Breast epithelium (tissue), 4 donors: ENCODE measurements at regions not wholly inside any gene's neighbourhood (a gene's known extent, or its start where the extent isn't known, plus 50 kb on each side); places are given as distances from the start of the nearest gene placed in this dataset.

ENCODE experiments used
- DNase-seq, 2 donors: peaks; one replicate each; pipeline ENCODE4 v3.0.0-alpha.2; 2019; ENCODE audit warnings: low spot score in 2 of 2
- H3K27ac ChIP-seq, 2 donors: fragments of 200-600 bp; sonication (generic) in 1 of 2; one replicate each; pipeline ENCODE4 v1.5.1; 2016 to 2019; ENCODE audit warnings: mild to moderate bottlenecking in 1 of 2
- H3K27me3 ChIP-seq, 2 donors: fragments of 200-600 bp; sonication (generic) in 1 of 2; one replicate each; pipeline versions ENCODE4 v1.5.1 to v1.6.0; 2017 to 2019; ENCODE audit warnings: control low read depth in 1 of 2, mild to moderate bottlenecking in 1 of 2
- H3K36me3 ChIP-seq: fragments of 200-600 bp; one replicate; pipeline ENCODE4 v1.5.1; 2019
- H3K4me1 ChIP-seq, 2 donors: fragments of 200-600 bp; sonication (generic); one replicate each; pipeline ENCODE4 v1.5.1; 2016 to 2019; ENCODE audit warnings: control low read depth in 1 of 2
- H3K4me3 ChIP-seq, 3 donors: fragments of 200-600 bp; sonication (generic); 1 replicate in 2 of 3; 2 replicates in 1 of 3; pipeline ENCODE4 v1.5.1; 2016 to 2019; ENCODE audit warnings: mild to moderate bottlenecking in 3 of 3, moderate library complexity in 2 of 3
- H3K9me3 ChIP-seq, 2 donors: fragments of 200-600 bp; sonication (generic) in 1 of 2; one replicate each; pipeline ENCODE4 v1.5.1; 2016 to 2019; ENCODE audit warnings: control low read depth in 1 of 2
- CTCF ChIP-seq, 3 donors: fragments of 450-650 bp; IDR thresholded peaks; one replicate each; pipeline ENCODE4 v1.5.1; 2016 to 2017; ENCODE audit warnings: antibody characterized with exemption in 3 of 3, mild to moderate bottlenecking in 3 of 3, moderate library complexity in 3 of 3
- POLR2A ChIP-seq: fragments of 450-650 bp; IDR thresholded peaks from one replicate; pipeline ENCODE4 v1.6.1; 2016; ENCODE audit warnings: antibody characterized with exemption, mild to moderate bottlenecking, moderate library complexity
- POLR2AphosphoS5 ChIP-seq, 3 donors: sonication (generic); formaldehyde crosslinking; IDR thresholded peaks; one replicate each; pipeline ENCODE4 v1.6.1; 2017; ENCODE audit warnings: antibody characterized with exemption in 3 of 3
- intact Hi-C: fragments of 100-400 bp; cut with DNase I; formaldehyde crosslinking; loops from one replicate; pipeline ENCODE4 v1.15.1; 2023; ENCODE audit warnings: low total_unique reads

- H3K4me1 ChIP-seq, result peaks cover 6 to 9% of the 10 kb centered on the region in 2 donors
- H3K4me3 ChIP-seq, result peak overlapping the region; percentile 54 to 73 (median 61)
- no peaks in the 10 kb centered on the region for H3K36me3 ChIP-seq
- TF ChIP-seq POLR2AphosphoS5 (IDR thresholded peaks at IDR 0.05), result no peak
- H3K9me3 ChIP-seq, result no peaks in the 10 kb centered on the region
- H3K27me3 ChIP-seq, result no peaks in the 10 kb centered on the region
- intact Hi-C loops, result loop anchor here (10.0 kb wide), 1 partner anchor 93 kb away; no protein-coding TSS in a partner anchor
- H3K27ac ChIP-seq, result peak overlapping the region; percentile 95
- DNase-seq, result no peak
Measured at GRCh38 chr11:8807544-8808225, 103.3 kb upstream of the AKIP1 start.

- no peaks in the 10 kb centered on the region for H3K9me3 ChIP-seq
- intact Hi-C loops, result loop anchor here (10.0 kb wide), 1 partner anchor 93 kb away; no protein-coding TSS in a partner anchor
- H3K4me1 ChIP-seq, result peaks cover 6 to 9% of the 10 kb centered on the region in 2 donors
- peak overlapping the region; percentile 95 for H3K27ac ChIP-seq
- H3K27me3 ChIP-seq, result no peaks in the 10 kb centered on the region
- peak overlapping the region; percentile 54 to 73 (median 61) for H3K4me3 ChIP-seq
- TF ChIP-seq POLR2A, result no peak
- no peak for TF ChIP-seq CTCF (IDR thresholded peaks at IDR 0.05)
- TF ChIP-seq POLR2AphosphoS5 (IDR thresholded peaks at IDR 0.05), result no peak
- DNase-seq, result no peak
- no peaks in the 10 kb centered on the region for H3K36me3 ChIP-seq
Measured at GRCh38 chr11:8808226-8808585, 102.8 kb upstream of the AKIP1 start.

DNA sequence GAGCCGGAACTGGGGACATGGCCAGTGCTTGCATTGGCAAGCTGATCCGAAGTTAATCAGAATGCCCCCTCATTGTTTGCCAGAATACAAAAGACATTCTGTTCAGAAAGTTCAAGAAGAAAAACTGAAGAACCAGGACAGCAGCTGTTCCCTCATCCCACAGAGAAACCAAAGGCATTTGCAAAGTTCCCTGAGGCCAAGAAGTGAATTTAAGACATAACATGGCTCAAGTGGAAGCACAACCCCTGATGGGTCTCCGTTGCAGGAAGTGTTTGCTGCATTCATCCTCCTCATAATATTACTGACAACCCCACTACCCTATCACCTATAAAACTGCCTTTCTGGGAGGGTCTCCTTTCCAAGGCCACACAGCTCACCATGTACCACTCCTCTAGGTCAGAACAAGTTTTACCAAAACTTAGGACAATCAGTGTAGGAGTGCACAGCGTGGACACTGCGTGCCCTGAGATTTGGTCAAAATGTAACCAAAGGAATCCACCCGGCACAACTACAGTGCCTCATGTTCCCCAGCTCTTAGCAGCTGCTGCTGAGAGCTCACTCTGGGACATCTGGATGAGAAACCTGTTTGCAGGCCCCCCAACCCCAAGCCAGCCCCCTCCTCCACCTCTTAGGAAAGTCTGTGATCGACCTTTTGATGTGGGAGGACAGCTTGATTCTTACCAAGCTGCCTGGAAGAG, 101.6 kb upstream of the AKIP1 start:
- Histone ChIP-seq H3K27me3 (no peaks in the 10 kb centered on the region), H3K4me1 (peaks cover 9 to 14% of the 10 kb centered on the region in 2 donors), H3K9me3 (no peaks in the 10 kb centered on the region), H3K4me3 (peak overlapping the region; percentile 54 to 73 (median 61)), H3K36me3 (no peaks in the 10 kb centered on the region), H3K27ac (peak overlapping the region; percentile 95)
- intact Hi-C loops, result loop anchor here (10.0 kb wide), 1 partner anchor 95 kb away; no protein-coding TSS in a partner anchor
- TF ChIP-seq CTCF (IDR thresholded peaks at IDR 0.05) (no peak), POLR2AphosphoS5 (IDR thresholded peaks at IDR 0.05) (peak in 1 of 3 donors; percentile 20)
- no peak for DNase-seq

DNA sequence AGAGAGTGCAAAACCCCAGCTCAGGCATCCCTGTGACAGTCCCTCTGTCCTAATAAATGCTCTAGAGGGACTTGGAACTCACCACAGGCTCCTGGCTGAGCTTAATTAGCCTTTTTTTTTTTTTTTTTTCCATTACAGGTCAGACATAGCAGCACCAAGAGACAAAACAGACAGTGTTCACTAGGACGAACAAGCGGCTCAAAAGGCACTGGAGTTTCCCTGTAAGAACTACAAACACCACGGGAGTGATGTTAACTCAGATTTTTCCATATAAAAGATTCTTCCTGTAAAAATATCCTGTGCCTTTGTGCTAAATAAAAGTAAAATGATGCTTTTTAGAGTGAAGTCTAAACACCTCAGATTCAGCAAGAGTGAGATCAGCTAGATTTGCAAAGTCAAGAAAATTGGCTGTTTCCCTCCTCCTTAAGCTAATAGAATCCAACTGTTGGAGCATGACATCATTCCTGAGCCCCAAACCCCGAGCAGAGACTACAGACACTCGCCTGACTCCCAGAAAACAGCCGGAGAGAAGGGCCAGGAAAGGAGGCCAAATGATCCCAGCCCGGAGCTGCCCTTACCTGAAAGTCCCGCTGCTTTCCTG, 101.0 kb upstream of the AKIP1 start:
- TF ChIP-seq POLR2A, result no peak
- TF ChIP-seq POLR2AphosphoS5 (IDR thresholded peaks at IDR 0.05), result no peak
- TF ChIP-seq CTCF (IDR thresholded peaks at IDR 0.05), result no peak
- Histone ChIP-seq H3K27ac (peak overlapping the region; percentile 95), H3K4me1 (peaks cover 9 to 14% of the 10 kb centered on the region in 2 donors), H3K27me3 (no peaks in the 10 kb centered on the region), H3K9me3 (no peaks in the 10 kb centered on the region), H3K4me3 (peak overlapping the region; percentile 54 to 73 (median 61)), H3K36me3 (no peaks in the 10 kb centered on the region)
- no peak for DNase-seq
- intact Hi-C loops, result loop anchor here (10.0 kb wide), 1 partner anchor 95 kb away; no protein-coding TSS in a partner anchor

GRCh38 chr11:8810540-8811301, 100.3 kb upstream of the AKIP1 start:
- Histone ChIP-seq H3K9me3 (no peaks in the 10 kb centered on the region), H3K36me3 (no peaks in the 10 kb centered on the region), H3K27ac (peak overlapping the region; percentile 95), H3K27me3 (no peaks in the 10 kb centered on the region), H3K4me1 (peaks cover 9 to 14% of the 10 kb centered on the region in 2 donors), H3K4me3 (peak overlapping the region; percentile 54 to 73 (median 61))
- intact Hi-C loops, result no loop called here
- peak; percentile 77 to 79 for DNase-seq
- TF ChIP-seq POLR2AphosphoS5 (IDR thresholded peaks at IDR 0.05) (peak; percentile 62 to 92 (median 77)), CTCF (IDR thresholded peaks at IDR 0.05) (peak; percentile 19 to 27 (median 25)), POLR2A (peak; percentile 73)
